SH-SY5Y (cell line): ENCODE measurements at regions not wholly inside any gene's neighbourhood (a gene's known extent, or its start where the extent isn't known, plus 50 kb on each side); places are given as distances from the start of the nearest gene placed in this dataset.

Experiments
- GATA2 ChIP-seq: IDR thresholded peaks from 2 replicates; pipeline ENCODE4 v1.6.1; 2011; ENCODE audit warnings: mild to moderate bottlenecking, low read depth, low read length
- GATA3 ChIP-seq: IDR thresholded peaks from 2 replicates; pipeline ENCODE4 v1.6.1; 2011; ENCODE audit warnings: low read depth, mild to moderate bottlenecking, low read length, moderate library complexity

GRCh38 chr2:150156415-150156814, 331.1 kb downstream of the RND3 start:
- no peak for TF ChIP-seq GATA2
- no peak for TF ChIP-seq GATA3
